Smooth muscle cell (in vitro differentiated cells): ENCODE measurements at regions not wholly inside any gene's neighbourhood (a gene's known extent, or its start where the extent isn't known, plus 50 kb on each side); places are given as distances from the start of the nearest gene placed in this dataset.

Experiments
- DNase-seq: peaks from one replicate; lab custom pipeline; 2025; ENCODE audit not compliant: unreplicated experiment; lab: John Stamatoyannopoulos, UW
- H2AFZ ChIP-seq: fragments of 200-600 bp; sonication (generic); 2 replicates; pipeline ENCODE4 v1.6.0; 2016; ENCODE audit warnings: antibody characterized with exemption, low read depth, mild to moderate bottlenecking
- H3F3A ChIP-seq: fragments of 200-600 bp; sonication (generic); 2 replicates; pipeline ENCODE4 v1.6.0; 2017; ENCODE audit warnings: antibody characterized with exemption, low read depth
- H3K27ac ChIP-seq: fragments of 200-600 bp; sonication (generic); 2 replicates; pipeline ENCODE4 v1.5.1; 2016; ENCODE audit warnings: low read depth, mild to moderate bottlenecking
- H3K27me3 ChIP-seq: fragments of 200-600 bp; sonication (generic); 2 replicates; pipeline ENCODE4 v1.6.1; 2016; ENCODE audit warnings: low read depth, mild to moderate bottlenecking
- H3K36me3 ChIP-seq: fragments of 200-600 bp; sonication (generic); 2 replicates; pipeline ENCODE4 v1.5.1; 2016; ENCODE audit warnings: low read depth
- H3K4me1 ChIP-seq: fragments of 200-600 bp; sonication (generic); 2 replicates; pipeline ENCODE4 v1.5.1; 2016; ENCODE audit warnings: low read depth
- H3K4me2 ChIP-seq: fragments of 200-600 bp; sonication (generic); 2 replicates; pipeline ENCODE4 v1.6.0; 2016; ENCODE audit warnings: mild to moderate bottlenecking
- H3K4me3 ChIP-seq: fragments of 200-600 bp; sonication (generic); 2 replicates; pipeline ENCODE4 v1.5.1; 2016; ENCODE audit warnings: mild to moderate bottlenecking
- H3K79me2 ChIP-seq: fragments of 200-600 bp; sonication (generic); 2 replicates; pipeline ENCODE4 v1.6.0; 2016; ENCODE audit warnings: low read depth, mild to moderate bottlenecking
- H3K9ac ChIP-seq: fragments of 200-600 bp; sonication (generic); 2 replicates; pipeline ENCODE4 v1.6.0; 2016; ENCODE audit warnings: low read depth
- H3K9me3 ChIP-seq: fragments of 200-600 bp; sonication (generic); replicated peaks from 2 replicates; pipeline ENCODE4 v1.5.1; 2016; ENCODE audit warnings: low read depth
- H4K20me1 ChIP-seq: fragments of 200-600 bp; sonication (generic); 2 replicates; pipeline ENCODE4 v1.6.0; 2016; ENCODE audit warnings: low read depth
- CTCF ChIP-seq: fragments of 200-600 bp; sonication (generic); IDR thresholded peaks from 2 replicates; pipeline ENCODE4 v1.5.1; 2017; ENCODE audit warnings: borderline replicate concordance, mild to moderate bottlenecking, antibody characterized with exemption; ENCODE audit not compliant: insufficient read depth, poor library complexity, severe bottlenecking
- WGBS: methylation state at CpG from one replicate; pipeline ENCODE4 v1.1.7; 2016; ENCODE audit warnings: low lambda C conversion rate; 5-methylcytosine and 5-hydroxymethylcytosine counted together

GRCh38 chr1:101603726-101604125 is 366.9 kb downstream of the S1PR1 start:
- no peak for TF ChIP-seq CTCF
- Histone ChIP-seq H4K20me1 (no peaks in the 10 kb centered on the region), H3K4me3 (no peak overlapping the region), H3K27me3 (no peaks in the 10 kb centered on the region), H3K4me1 (no peaks in the 10 kb centered on the region), H2AFZ (no peak overlapping the region), H3F3A (no peaks in the 10 kb centered on the region), H3K4me2 (peak overlapping the region; percentile 31), H3K9ac (no peak overlapping the region), H3K9me3 (no peaks in the 10 kb centered on the region), H3K36me3 (no peaks in the 10 kb centered on the region), H3K27ac (no peak overlapping the region), H3K79me2 (no peaks in the 10 kb centered on the region)
- 20% methylated on average over 1 of the region's 1 CpG for WGBS
- DNase-seq = no peak

- no peak for DNase-seq
- no peak for TF ChIP-seq CTCF
- no peaks in the 10 kb centered on the region for H3F3A ChIP-seq
- H3K27ac ChIP-seq = no peak overlapping the region
- no peaks in the 10 kb centered on the region for H4K20me1 ChIP-seq
- H3K9ac ChIP-seq = no peak overlapping the region
- H2AFZ ChIP-seq = no peak overlapping the region
- no peak overlapping the region for H3K4me3 ChIP-seq
- no peaks in the 10 kb centered on the region for H3K9me3 ChIP-seq
- H3K4me1 ChIP-seq = no peaks in the 10 kb centered on the region
- 20% methylated on average over 2 of the region's 2 CpGs for WGBS
- no peaks in the 10 kb centered on the region for H3K27me3 ChIP-seq
- peak overlapping the region; percentile 9 for H3K4me2 ChIP-seq
- no peaks in the 10 kb centered on the region for H3K79me2 ChIP-seq
- no peaks in the 10 kb centered on the region for H3K36me3 ChIP-seq
Measured at GRCh38 chr1:101605878-101606277, 369.1 kb downstream of the S1PR1 start.

- TF ChIP-seq CTCF = no peak
- H2AFZ ChIP-seq = no peak overlapping the region
- H3K9me3 ChIP-seq = no peaks in the 10 kb centered on the region
- H3K36me3 ChIP-seq = no peaks in the 10 kb centered on the region
- H3K9ac ChIP-seq = no peak overlapping the region
- H3K4me3 ChIP-seq = no peak overlapping the region
- no peak for DNase-seq
- no peaks in the 10 kb centered on the region for H3K79me2 ChIP-seq
- H3K27me3 ChIP-seq = no peaks in the 10 kb centered on the region
- H3K27ac ChIP-seq = no peak overlapping the region
- H3K4me1 ChIP-seq = no peaks in the 10 kb centered on the region
- H3K4me2 ChIP-seq = no peak overlapping the region
- H3F3A ChIP-seq = no peaks in the 10 kb centered on the region
- no peaks in the 10 kb centered on the region for H4K20me1 ChIP-seq
Measured at GRCh38 chr1:101613546-101613945, 376.7 kb downstream of the S1PR1 start.

GRCh38 chr1:101618900-101619299 is 377.8 kb downstream of the OLFM3 start:
- H3K36me3 ChIP-seq = no peaks in the 10 kb centered on the region
- no peak overlapping the region for H3K27ac ChIP-seq
- no peak for TF ChIP-seq CTCF
- H2AFZ ChIP-seq = no peak overlapping the region
- no peaks in the 10 kb centered on the region for H3K79me2 ChIP-seq
- no peaks in the 10 kb centered on the region for H4K20me1 ChIP-seq
- H3K4me3 ChIP-seq = no peak overlapping the region
- no peaks in the 10 kb centered on the region for H3K4me1 ChIP-seq
- no peaks in the 10 kb centered on the region for H3K9me3 ChIP-seq
- no peaks in the 10 kb centered on the region for H3F3A ChIP-seq
- H3K9ac ChIP-seq = no peak overlapping the region
- 91% methylated on average over 5 of the region's 5 CpGs for WGBS
- H3K27me3 ChIP-seq = no peaks in the 10 kb centered on the region
- no peak overlapping the region for H3K4me2 ChIP-seq
- no peak for DNase-seq
